ENCODE measurements at regions not wholly inside any gene's neighbourhood (a gene's known extent, or its start where the extent isn't known, plus 50 kb on each side); places are given as distances from the start of the nearest gene placed in this dataset.

DNA sequence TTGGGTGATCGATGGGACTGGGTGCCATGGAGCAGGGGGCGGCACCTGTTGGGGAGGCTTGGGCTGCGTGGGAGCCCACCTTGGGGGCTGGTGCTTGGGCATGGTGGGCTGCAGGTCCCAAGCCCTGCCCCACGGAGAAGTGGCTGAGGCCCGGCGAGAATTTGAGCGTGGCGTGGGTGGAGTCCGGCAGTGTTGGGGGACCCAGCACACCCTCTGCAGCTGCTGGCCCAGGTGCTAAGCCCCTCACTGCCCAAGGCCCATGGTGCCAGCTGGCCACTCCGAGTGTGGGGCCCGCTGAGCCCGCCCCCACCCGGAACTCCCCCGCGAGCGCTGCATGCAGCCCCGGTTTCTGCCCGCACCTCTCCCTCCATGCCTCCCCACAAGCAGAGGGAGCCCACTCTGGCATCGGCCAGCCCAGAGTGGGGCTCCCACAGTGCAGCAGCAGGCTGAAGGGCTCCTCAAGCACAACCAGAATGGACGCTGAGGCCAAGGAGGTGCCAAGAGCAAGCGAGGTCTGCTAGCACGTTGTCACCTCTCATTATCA is 1178.6 kb upstream of the CDH10 start:
- Histone ChIP-seq H3K27me3 (no peaks in the 10 kb centered on the region), H3K36me3 (no peaks in the 10 kb centered on the region), H3K9me3 (peaks cover 0 to 23% (median 0%) of the 10 kb centered on the region in 12 donors), H3K27ac (no peak overlapping the region), H3K4me1 (no peaks in the 10 kb centered on the region), H3K4me3 (no peak overlapping the region)
- DNase-seq (no peak), ATAC-seq (no peak)
- TF ChIP-seq, protein P1, sequence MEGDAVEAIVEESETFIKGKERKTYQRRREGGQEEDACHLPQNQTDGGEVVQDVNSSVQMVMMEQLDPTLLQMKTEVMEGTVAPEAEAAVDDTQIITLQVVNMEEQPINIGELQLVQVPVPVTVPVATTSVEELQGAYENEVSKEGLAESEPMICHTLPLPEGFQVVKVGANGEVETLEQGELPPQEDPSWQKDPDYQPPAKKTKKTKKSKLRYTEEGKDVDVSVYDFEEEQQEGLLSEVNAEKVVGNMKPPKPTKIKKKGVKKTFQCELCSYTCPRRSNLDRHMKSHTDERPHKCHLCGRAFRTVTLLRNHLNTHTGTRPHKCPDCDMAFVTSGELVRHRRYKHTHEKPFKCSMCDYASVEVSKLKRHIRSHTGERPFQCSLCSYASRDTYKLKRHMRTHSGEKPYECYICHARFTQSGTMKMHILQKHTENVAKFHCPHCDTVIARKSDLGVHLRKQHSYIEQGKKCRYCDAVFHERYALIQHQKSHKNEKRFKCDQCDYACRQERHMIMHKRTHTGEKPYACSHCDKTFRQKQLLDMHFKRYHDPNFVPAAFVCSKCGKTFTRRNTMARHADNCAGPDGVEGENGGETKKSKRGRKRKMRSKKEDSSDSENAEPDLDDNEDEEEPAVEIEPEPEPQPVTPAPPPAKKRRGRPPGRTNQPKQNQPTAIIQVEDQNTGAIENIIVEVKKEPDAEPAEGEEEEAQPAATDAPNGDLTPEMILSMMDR (IDR thresholded peaks at IDR 0.05): no peak
- no peak for TF ChIP-seq POLR2A (IDR thresholded peaks at IDR 0.05)
- intact Hi-C loops (cut with DNase I): no loop called here
- 82 to 92% (median 89%) methylated on average over 5 to 22 of the region's 22 CpGs for WGBS, 4 donors

Measured in heart left ventricle (tissue), 16 donors.